ENCODE measurements at regions not wholly inside any gene's neighbourhood (a gene's known extent, or its start where the extent isn't known, plus 50 kb on each side); places are given as distances from the start of the nearest gene placed in this dataset.

- DNase-seq, result no peak
Observed at GRCh38 chr15:87224404-87224803, 1032.1 kb downstream of the NTRK3 start.

DNA sequence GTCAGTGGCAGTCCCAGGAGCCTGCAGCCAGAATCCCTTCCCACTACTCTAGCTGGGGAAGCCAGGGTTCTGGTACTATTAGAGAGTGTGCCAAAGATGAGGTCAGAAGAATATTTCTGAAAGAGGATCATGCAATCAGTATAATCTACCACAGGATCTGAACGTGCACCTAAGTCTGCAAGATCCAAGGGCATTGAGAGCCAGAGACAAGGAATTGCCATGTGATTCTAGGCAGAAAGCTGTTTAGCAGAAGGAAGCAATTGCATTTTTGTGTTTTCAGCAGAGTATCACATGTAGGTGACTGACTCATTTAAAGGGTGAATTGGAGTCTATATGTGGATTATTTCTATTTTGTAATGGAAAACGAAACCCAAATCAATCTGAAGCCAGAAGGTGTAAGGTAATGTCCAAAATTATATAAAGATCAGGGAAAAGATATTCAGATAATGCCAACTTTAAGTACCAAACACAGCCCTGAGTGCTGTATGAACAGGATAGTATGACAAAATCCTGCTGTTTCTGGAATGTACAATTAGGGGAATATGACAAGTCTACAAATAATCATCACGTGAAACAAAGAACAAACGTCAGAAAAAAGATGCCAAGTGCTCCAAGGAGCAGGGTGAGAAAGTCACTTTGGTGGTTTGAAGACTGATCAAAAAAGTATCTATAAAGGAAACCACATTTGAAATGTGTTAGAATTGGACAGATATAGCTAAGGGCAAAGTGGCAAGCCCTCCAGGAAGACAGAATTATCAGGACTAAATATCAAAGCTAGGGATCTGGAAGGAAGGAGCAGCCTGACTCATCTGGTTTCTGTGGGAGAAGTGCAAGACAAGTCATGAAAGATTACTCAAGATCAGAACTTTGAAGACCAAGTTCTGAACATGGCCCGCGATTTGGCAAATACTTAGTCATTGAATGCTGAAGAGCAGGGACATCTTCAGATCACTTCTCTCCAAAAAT lies 1036.6 kb downstream of the NTRK3 start:
- no peak for DNase-seq

DNA sequence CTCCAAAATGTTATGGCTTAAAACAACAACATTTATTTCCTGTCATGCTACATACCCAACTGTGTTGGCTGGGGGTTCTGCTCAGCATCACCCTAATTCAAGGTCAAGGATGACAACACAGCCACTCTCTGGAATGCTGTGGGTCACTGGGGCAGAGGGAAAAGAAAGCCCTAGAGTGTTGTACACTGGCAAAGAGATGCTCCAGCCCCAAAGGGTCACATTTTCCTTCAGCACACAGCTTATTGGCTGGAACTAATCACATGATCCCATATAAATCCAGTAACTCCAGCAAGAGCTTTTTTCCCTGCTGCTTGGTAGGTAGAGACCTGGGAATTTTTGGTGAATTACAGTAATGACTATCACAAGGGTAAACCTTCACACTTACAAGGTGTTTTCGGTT lies 1041.4 kb downstream of the NTRK3 start:
- no peak for DNase-seq

DNA sequence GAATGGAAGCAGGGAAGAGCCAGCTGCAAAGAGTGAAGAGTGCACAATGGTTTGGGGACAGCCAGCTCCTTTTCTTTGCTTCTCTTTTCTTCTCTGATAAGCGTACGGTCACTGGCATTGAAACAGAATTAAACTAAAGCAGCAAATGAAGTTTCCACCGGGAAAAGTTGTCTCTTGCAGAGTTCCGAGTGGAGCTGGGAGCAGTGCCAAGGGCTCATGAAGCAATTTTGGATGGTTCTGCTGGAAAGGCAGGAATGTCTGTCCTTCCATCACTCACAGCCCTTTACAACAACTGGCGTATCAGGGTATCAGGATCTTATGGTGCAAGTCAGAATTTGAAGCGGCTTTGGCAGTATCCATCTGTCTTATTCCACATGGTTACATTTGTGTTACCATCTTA lies 1042.9 kb downstream of the NTRK3 start:
- DNase-seq, result no peak

DNA sequence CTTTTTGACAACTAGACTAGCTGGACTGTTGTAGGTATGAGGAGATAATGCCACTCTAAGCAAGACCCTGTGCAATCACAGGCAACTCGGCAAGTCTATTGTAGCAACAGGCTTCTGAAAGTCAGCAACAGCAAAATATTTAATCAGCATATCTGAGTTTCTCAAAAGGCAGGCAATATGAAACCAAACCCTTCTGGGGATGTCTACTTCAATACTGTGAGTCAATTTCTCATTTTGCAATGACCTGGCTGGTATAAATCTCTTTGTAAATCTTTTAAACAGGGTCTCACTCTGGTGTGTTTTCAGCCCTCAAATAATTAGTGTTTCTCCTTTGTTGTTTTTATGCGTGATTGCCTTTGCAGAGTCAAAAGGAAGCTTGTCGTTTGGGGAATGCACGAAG lies 1044.5 kb downstream of the NTRK3 start:
- no peak for DNase-seq

- DNase-seq, result no peak
Observed at GRCh38 chr15:87211547-87211946, 1045.0 kb downstream of the NTRK3 start.

DNA sequence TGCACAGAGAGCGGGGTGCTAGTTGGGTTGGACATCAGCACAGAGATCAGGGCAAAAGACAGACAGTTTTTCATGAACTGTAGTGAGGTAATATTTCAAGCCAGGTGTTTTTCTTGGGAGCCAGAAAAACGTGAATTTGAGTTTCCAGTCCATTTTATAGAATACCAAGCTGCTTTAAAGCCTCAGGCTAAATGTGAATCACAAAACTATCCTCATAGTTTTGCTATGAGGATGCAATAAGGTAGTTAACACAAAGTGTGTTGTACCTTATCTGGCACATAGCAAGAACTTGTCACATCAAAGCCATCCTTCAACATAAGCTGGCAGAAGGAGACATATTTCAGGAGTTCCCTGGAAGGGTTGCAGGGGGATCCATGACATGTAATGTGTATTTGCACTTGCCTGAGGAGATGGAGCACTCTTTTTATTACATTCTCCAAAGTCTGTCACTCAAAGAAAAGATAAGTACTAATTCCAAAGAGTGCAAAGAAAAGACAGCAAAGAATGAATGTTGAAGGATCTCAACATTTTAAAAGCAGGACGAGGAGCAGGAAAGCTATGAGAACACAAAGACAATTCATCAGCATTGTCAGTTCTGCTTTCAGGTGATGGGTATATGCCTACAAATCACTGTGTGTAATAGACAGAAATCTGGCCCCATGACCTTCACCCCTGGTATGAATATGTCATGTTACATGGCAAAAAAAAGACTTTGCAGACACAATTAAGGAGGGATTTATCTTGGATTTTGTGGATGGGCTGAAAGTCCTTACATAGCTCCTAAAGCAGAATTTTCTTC lies 1046.4 kb downstream of the NTRK3 start:
- DNase-seq, result no peak

DNA sequence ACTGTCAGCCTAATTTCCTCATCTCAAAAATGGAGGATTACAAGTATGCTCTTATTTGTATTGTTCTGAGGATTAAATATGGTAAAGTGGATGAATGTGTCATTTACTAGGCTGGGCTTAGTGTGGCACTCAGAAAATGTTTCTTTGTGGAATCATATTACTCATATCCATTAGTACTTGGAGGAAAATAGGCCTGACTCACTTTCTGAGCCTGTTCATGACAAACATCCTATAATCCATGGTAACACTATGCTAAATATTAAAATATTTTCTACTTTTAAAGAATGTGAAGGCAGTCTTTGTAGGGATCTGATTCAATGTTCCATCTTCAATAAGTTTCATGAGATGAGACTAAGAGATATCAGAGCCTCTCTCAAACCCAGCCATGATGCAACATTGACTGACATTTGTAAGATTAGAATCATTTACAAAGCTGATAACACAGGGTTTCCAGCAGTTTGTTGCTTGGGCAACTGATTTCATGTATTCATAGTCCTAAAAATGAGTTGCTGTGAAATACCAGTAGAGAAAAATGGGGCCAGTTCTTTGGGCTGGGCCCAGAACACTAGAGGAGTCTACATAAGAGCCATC lies 1048.5 kb downstream of the NTRK3 start:
- DNase-seq, result no peak

DNA sequence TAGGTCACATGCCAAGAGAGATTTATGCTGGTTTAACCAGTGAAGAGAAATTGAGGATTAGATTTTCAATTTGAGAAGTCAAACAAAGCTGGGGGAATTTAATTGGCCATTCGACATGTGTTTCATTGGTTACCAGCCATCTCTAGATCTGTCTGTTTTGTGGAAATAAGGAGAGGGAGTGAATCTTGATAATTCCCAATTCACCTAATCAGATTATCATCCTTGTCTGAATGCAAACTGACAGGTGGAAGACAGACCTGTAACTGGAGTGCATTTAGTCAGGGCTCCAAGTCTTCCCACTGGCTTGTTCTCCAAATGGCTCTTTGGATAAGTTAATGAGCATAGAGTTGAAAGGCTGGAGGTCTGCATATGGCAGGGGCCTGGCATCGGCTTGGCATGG lies 1049.3 kb downstream of the NTRK3 start:
- no peak for DNase-seq

DNA sequence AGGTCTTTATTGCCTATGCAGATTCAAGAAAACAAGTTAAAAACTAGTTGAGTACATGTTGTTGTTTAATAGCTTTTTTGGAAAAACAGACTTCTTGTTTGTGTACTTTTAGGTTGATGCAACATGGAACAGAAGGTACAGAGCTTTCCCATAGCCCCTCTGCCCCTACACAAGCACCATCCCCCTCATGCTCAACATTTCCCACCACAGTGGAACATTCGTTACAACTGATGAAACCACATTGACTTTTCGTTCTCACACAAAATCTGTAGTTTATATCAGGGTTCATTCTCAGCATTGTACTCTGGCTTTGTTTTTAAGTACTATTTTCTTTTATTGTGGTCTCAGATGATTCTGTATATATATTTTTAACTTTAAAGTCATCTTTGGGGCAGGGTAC lies 1054.6 kb downstream of the NTRK3 start:
- DNase-seq, result no peak

GRCh38 chr15:87200149-87200548 lies 1056.4 kb downstream of the NTRK3 start:
- no peak for DNase-seq

- no peak for DNase-seq
Observed at GRCh38 chr15:87197981-87198380, 1058.6 kb downstream of the NTRK3 start.

DNA sequence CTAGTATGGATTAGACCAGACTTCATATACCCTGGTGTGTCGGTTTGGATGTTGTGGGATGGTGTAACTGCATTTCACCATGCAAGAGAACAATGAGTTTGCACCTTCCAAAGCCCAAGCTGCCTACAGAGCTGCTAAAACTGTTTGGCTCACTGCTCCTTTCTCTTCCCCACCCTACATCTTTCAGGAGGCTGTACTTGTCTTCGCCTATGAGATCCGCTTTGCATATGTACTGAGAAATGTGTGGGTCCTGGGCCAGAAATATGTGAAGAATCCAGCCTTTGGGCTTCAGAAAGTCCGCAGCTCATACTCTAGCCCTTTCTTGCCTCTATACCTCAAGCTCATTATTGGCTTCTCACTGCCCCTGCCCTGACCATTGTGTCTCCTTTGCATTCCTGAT lies 1060.0 kb downstream of the NTRK3 start:
- no peak for DNase-seq

DNA sequence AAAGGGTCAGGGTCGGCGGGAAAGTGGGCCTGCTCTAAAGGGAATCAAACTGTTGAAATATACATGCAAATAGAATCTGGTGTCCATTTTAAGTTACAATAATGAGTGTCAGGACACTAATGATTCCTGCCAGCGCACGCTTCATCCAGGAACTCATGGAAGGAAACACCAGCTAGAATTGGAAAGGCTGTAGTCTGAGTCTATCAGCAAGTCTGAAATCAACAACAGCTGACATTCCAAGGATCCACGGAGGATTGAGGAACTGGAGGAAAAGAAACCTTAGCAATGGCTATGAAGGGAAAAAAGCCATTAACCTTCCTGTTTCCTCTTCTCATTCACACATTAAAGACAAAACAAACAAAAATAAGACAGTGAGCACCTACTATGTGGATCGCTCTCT lies 1063.1 kb downstream of the NTRK3 start:
- DNase-seq, result no peak

GRCh38 chr15:87167706-87168105 lies 1088.0 kb downstream of the AGBL1 start:
- no peak for DNase-seq

- DNase-seq, result no peak
Observed at GRCh38 chr15:87167055-87167454, 1087.4 kb downstream of the AGBL1 start.

DNA sequence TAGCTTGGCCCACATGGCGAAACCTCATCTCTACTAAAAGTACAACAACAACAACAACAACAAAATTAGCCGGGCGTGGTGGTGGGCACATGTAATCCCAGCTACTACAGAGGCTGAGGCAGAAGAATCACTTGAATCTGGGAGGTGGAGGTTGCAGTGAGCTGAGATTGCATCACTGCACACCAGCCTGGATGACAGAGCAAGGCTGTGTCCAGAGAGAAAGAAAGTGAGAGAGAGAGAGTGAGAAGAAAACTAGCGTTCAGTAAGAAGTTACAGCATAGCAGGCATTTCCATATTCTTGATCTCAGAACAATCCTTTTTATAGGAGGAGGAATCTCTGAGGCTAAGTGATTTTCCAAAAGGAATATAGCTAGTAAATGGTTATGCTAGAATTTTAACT lies 1076.1 kb downstream of the AGBL1 start:
- DNase-seq, result no peak

- DNase-seq, result no peak
Observed at GRCh38 chr15:87154761-87155160, 1075.1 kb downstream of the AGBL1 start.

- DNase-seq, result no peak
Observed at GRCh38 chr15:87151202-87151748, 1071.6 kb downstream of the AGBL1 start.

GRCh38 chr15:87145696-87146095 lies 1066.0 kb downstream of the AGBL1 start:
- DNase-seq, result no peak

- DNase-seq, result peak; percentile 80 to 85
Observed at GRCh38 chr15:87144775-87145174, 1065.1 kb downstream of the AGBL1 start.

DNA sequence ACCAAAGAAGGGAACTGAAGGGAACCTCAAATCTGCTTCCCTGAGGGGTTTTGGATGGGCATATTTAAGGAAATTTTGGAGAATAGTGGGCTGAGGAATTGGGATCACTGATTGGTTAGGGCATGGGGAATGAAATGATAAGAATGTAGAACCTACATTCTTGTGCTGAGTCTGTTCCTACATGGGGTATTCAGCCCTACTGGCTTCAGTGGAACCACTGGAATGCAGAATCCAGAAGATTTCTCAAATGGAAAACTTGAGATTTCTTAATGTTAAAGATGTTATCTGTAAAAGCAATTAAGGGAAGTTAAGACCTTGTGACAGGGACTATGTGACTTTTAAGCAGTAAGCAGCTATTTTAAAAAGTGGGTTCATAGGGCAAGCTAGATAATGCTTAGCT lies 1062.4 kb downstream of the AGBL1 start:
- DNase-seq, result no peak

- DNase-seq, result no peak
Observed at GRCh38 chr15:87135109-87135508, 1055.4 kb downstream of the AGBL1 start.

Measured in SHP77 (cell line).